Epithelial cell of proximal tubule (primary cell): ENCODE measurements at regions not wholly inside any gene's neighbourhood (a gene's known extent, or its start where the extent isn't known, plus 50 kb on each side); places are given as distances from the start of the nearest gene placed in this dataset.

Experiments used
- DNase-seq: peaks from one replicate; pipeline ENCODE4 v3.0.0-alpha.2; 2011; ENCODE audit warnings: low read depth
- H3K4me3 ChIP-seq: 2 replicates; pipeline ENCODE4 v1.5.1; 2011; ENCODE audit warnings: low read depth, mild to moderate bottlenecking, low read length
- CTCF ChIP-seq: conservative IDR thresholded peaks from 2 replicates; pipeline ENCODE4 v1.5.1; 2012; ENCODE audit warnings: low read depth, mild to moderate bottlenecking, low read length

GRCh38 chr12:92362126-92362525, 216.5 kb upstream of the BTG1 start:
- no peak overlapping the region for H3K4me3 ChIP-seq
- DNase-seq = no peak
- TF ChIP-seq CTCF = no peak

GRCh38 chr12:92360543-92360942, 214.9 kb upstream of the BTG1 start:
- H3K4me3 ChIP-seq = no peak overlapping the region
- DNase-seq = no peak
- no peak for TF ChIP-seq CTCF

- no peak overlapping the region for H3K4me3 ChIP-seq
- no peak for TF ChIP-seq CTCF
- DNase-seq = no peak
These were observed 214.0 kb upstream of the BTG1 start for GRCh38 chr12:92359581-92360209.

- no peak overlapping the region for H3K4me3 ChIP-seq
- no peak for DNase-seq
- TF ChIP-seq CTCF = no peak
These were observed 212.1 kb upstream of the BTG1 start for GRCh38 chr12:92357584-92358261.

- no peak for DNase-seq
- no peak for TF ChIP-seq CTCF
- no peak overlapping the region for H3K4me3 ChIP-seq
These were observed 210.8 kb upstream of the BTG1 start for GRCh38 chr12:92356425-92356824.

GRCh38 chr12:92349635-92350034, 204.0 kb upstream of the BTG1 start:
- TF ChIP-seq CTCF = no peak
- no peak for DNase-seq
- H3K4me3 ChIP-seq = no peak overlapping the region

- DNase-seq = no peak
- no peak overlapping the region for H3K4me3 ChIP-seq
- no peak for TF ChIP-seq CTCF
These were observed 196.9 kb upstream of the BTG1 start for GRCh38 chr12:92342574-92342973.
